PC-3 (cell line): ENCODE measurements at regions not wholly inside any gene's neighbourhood (a gene's known extent, or its start where the extent isn't known, plus 50 kb on each side); places are given as distances from the start of the nearest gene placed in this dataset.
A peak's percentile ranks its signal among the peaks of the same experiment; 100 is the strongest.

ENCODE experiments used
- ATAC-seq: fragments of 200-7000 bp; cut with Tn5 transposase; 2 replicates; pipeline ENCODE4 v1.9.1; 2020; ENCODE audit warnings: mild to moderate bottlenecking, moderate library complexity
- BruUV-seq: library from RNA; stranded (reverse); fragments of 400-500 nt; replicated peaks from 2 replicates; lab custom pipeline; 2021; lab: Mats Ljungman, UMichigan
- CTCF ChIA-PET: fragments of 300-600 bp; sonication (Branson Sonifier 250); formaldehyde crosslinking; loops from one replicate; lab custom pipeline; 2022; ENCODE audit warnings: antibody characterized with exemption; lab: Charles Lee
- POLR2A ChIA-PET: fragments of 300-600 bp; sonication (Branson Sonifier 250); formaldehyde crosslinking; loops from one replicate; lab custom pipeline; 2022; ENCODE audit warnings: antibody characterized with exemption; ENCODE audit not compliant: unreplicated experiment; lab: Charles Lee
- DNase-seq: peaks from one replicate; pipeline ENCODE4 v3.0.0-alpha.2; 2015
- H2AFZ ChIP-seq: fragments of 300-600 bp; sonication (generic); 2 replicates; pipeline ENCODE4 v1.6.0; 2016; ENCODE audit warnings: antibody characterized with exemption, low read length
- H3F3A ChIP-seq: fragments of 300-600 bp; sonication (generic); one replicate; pipeline ENCODE4 v1.6.0; 2017; ENCODE audit warnings: antibody characterized with exemption, low read length, control low read depth, mild to moderate bottlenecking; ENCODE audit not compliant: unreplicated experiment
- H3K27ac ChIP-seq: fragments of 300-600 bp; sonication (generic); 2 replicates; pipeline ENCODE4 v1.5.1; 2016; ENCODE audit warnings: mild to moderate bottlenecking, low read length
- H3K27me3 ChIP-seq: fragments of 300-600 bp; sonication (generic); 2 replicates; pipeline ENCODE4 v1.6.1; 2016; ENCODE audit warnings: low read length, mixed read lengths
- H3K36me3 ChIP-seq: fragments of 300-600 bp; sonication (generic); 2 replicates; pipeline ENCODE4 v1.6.1; 2016; ENCODE audit warnings: low read depth, mixed run types, low read length, mixed read lengths
- H3K4me1 ChIP-seq: fragments of 300-600 bp; sonication (generic); 2 replicates; pipeline ENCODE4 v1.5.1; 2016; ENCODE audit warnings: low read length; ENCODE audit not compliant: insufficient read depth
- H3K4me2 ChIP-seq: fragments of 300-600 bp; sonication (generic); 2 replicates; pipeline ENCODE4 v1.6.0; 2016; ENCODE audit warnings: low read length
- H3K4me3 ChIP-seq: fragments of 300-600 bp; sonication (generic); 2 replicates; pipeline ENCODE4 v1.5.1; 2016; ENCODE audit warnings: mild to moderate bottlenecking, low read length, mixed read lengths
- H3K79me2 ChIP-seq: fragments of 300-600 bp; sonication (generic); 2 replicates; pipeline ENCODE4 v1.6.1; 2017; ENCODE audit warnings: low read length, mixed read lengths
- H3K9ac ChIP-seq: fragments of 300-600 bp; sonication (generic); 2 replicates; pipeline ENCODE4 v1.6.0; 2016; ENCODE audit warnings: mild to moderate bottlenecking, low read length
- H3K9me2 ChIP-seq: fragments of 300-600 bp; sonication (generic); replicated peaks from 2 replicates; pipeline ENCODE4 v1.6.1; 2016; ENCODE audit warnings: mixed run types, low read length, mixed read lengths
- H3K9me3 ChIP-seq: fragments of 300-600 bp; sonication (generic); 2 replicates; pipeline ENCODE4 v1.6.1; 2016; ENCODE audit warnings: low read length, mixed read lengths
- H4K20me1 ChIP-seq: fragments of 300-600 bp; sonication (generic); 2 replicates; pipeline ENCODE4 v1.6.1; 2016; ENCODE audit warnings: low read length, mixed read lengths
- CTCF ChIP-seq: fragments of 300-600 bp; sonication (generic); conservative IDR thresholded peaks from 2 replicates; pipeline ENCODE4 v1.5.1; 2017; ENCODE audit warnings: antibody characterized with exemption, low read depth, mild to moderate bottlenecking, low read length
- EZH2 ChIP-seq: fragments of 300-600 bp; sonication (generic); IDR thresholded peaks from one replicate; pipeline ENCODE4 v1.6.1; 2017; ENCODE audit warnings: antibody characterized with exemption, mild to moderate bottlenecking, low read length; ENCODE audit not compliant: unreplicated experiment
- EZH2phosphoT487 ChIP-seq: fragments of 300-600 bp; sonication (generic); IDR thresholded peaks from 2 replicates; pipeline ENCODE4 v1.6.1; 2018; ENCODE audit warnings: mild to moderate bottlenecking, antibody characterized with exemption, low read length, borderline replicate concordance
- intact Hi-C: fragments of 100-400 bp; cut with micrococcal nuclease; formaldehyde crosslinking; loops from 2 replicates; pipeline ENCODE4 v1.9.0; 2023

GRCh38 chr7:156158213-156158612 is 345.9 kb upstream of the SHH start:
- no peaks in the 10 kb centered on the region for H3K36me3 ChIP-seq
- ChIA-PET CTCF (no interaction called here), POLR2A (no interaction called here)
- H3K9ac ChIP-seq = no peak overlapping the region
- no peak for ATAC-seq
- intact Hi-C loops = loop anchor here (5.0 to 10.0 kb wide), 2 partner anchors 263 to 314 kb away; no protein-coding TSS in a partner anchor
- no peaks in the 10 kb centered on the region for H3K79me2 ChIP-seq
- no peaks in the 10 kb centered on the region for H3K9me2 ChIP-seq
- H3K4me3 ChIP-seq = no peak overlapping the region
- H3K4me1 ChIP-seq = peaks cover 11% of the 10 kb centered on the region; the same call in 1 of the 2 replicates
- H2AFZ ChIP-seq = no peak overlapping the region
- no peaks in the 10 kb centered on the region for H3F3A ChIP-seq
- H3K27me3 ChIP-seq = peaks cover 10% of the 10 kb centered on the region; the same call in 1 of the 2 replicates
- DNase-seq = no peak
- TF ChIP-seq EZH2 (no peak), EZH2phosphoT487 (no peak), CTCF (no peak)
- H3K9me3 ChIP-seq = no peaks in the 10 kb centered on the region
- no TSS peak for BruUV-seq
- no peak overlapping the region for H3K27ac ChIP-seq
- no peaks in the 10 kb centered on the region for H4K20me1 ChIP-seq
- H3K4me2 ChIP-seq = no peak overlapping the region

- intact Hi-C loops = loop anchor here (1.0 to 10.0 kb wide), 4 partner anchors 206 to 353 kb away; no protein-coding TSS in a partner anchor
- no peak for DNase-seq
- no peaks in the 10 kb centered on the region for H3K36me3 ChIP-seq
- no peaks in the 10 kb centered on the region for H3K9me2 ChIP-seq
- ChIA-PET CTCF (no interaction called here), POLR2A (no interaction called here)
- peak overlapping the region; percentile 52; the same call in 1 of the 2 replicates for H3K4me2 ChIP-seq
- TF ChIP-seq CTCF (no peak), EZH2 (no peak), EZH2phosphoT487 (no peak)
- H3K27ac ChIP-seq = no peak overlapping the region
- H3F3A ChIP-seq = no peaks in the 10 kb centered on the region
- H4K20me1 ChIP-seq = no peaks in the 10 kb centered on the region
- H3K4me1 ChIP-seq = peaks cover 11% of the 10 kb centered on the region; the same call in 1 of the 2 replicates
- no peak for ATAC-seq
- H3K9ac ChIP-seq = no peak overlapping the region
- no TSS peak for BruUV-seq
- H3K79me2 ChIP-seq = no peaks in the 10 kb centered on the region
- no peak overlapping the region for H3K4me3 ChIP-seq
- no peaks in the 10 kb centered on the region for H3K9me3 ChIP-seq
- peak overlapping the region; percentile 24 for H2AFZ ChIP-seq
- H3K27me3 ChIP-seq = peaks cover 3% of the 10 kb centered on the region; the same call in 1 of the 2 replicates
These were observed 345.2 kb upstream of the SHH start for GRCh38 chr7:156157409-156158012.
